SK-MEL-5 (cell line): ENCODE measurements at regions not wholly inside any gene's neighbourhood (a gene's known extent, or its start where the extent isn't known, plus 50 kb on each side); places are given as distances from the start of the nearest gene placed in this dataset.

ENCODE experiments used
- DNase-seq: peaks from one replicate; pipeline ENCODE4 v3.0.0-alpha.2; 2016; ENCODE audit warnings: low read depth, low spot score
- in situ Hi-C: cut with HindIII; loops from 2 replicates; pipeline ENCODE4 v1.10.0; 2016; ENCODE audit warnings: low sequenced_read_pairs, high pct_unique_total_duplicates, low pct_unique_long_range_greater_than_20kb

DNA sequence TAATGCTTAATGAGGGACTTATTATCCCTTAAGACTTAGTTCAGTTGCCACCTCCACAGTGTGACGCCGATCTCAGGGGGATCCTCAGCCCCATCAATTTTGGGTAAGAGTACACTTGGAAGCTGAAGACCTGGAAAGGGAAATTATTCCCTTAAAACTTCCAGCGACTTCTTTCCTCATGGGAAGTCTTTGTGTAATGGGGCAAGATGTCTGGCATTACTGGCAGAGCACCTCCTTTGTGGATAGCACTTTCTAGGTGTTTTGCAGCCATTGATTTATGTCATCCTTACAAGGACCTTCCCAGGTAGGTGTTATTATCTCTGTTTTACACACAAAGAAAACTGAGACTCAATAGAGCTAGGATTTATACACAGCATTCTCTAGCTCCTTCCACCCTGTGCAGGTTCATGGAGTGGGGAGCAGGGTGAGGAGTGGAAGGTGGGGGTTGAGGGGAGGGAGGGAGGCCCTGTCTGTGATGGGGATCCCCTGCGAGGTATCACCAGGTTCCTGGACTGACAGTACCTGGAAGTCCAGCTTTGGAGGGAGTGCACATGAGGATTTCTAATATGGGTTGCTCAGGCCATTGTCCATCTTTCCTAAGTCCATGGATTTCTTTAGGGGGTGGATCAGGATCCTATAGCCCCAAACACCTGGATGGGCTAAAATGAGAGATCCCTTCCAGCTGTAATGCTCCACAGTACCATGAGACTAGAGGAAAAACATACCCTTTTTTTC, 79.4 kb downstream of the MYCN start:
- no peak for DNase-seq
- in situ Hi-C loops = no loop called here

DNA sequence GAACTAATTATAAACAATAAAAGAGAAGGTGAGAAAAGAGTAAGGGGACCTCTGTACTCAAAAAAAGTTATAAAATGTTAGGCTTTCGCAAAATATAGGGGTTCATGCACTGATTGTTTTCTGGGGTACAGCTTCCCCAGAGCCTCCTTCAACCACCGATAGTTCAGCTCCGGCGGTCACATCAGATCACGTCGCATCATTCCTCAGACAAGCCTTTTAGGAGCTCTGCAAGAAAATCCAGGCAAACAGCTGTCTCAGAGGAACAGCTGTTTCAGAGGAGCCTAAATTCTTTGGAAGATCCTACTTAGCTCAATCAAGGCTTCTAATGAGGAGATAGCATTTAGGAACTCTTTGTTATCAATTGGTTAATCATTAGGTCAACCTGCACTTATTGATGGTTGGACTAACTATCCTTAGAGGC, 78.7 kb downstream of the MYCN start:
- DNase-seq = no peak
- in situ Hi-C loops = no loop called here

DNA sequence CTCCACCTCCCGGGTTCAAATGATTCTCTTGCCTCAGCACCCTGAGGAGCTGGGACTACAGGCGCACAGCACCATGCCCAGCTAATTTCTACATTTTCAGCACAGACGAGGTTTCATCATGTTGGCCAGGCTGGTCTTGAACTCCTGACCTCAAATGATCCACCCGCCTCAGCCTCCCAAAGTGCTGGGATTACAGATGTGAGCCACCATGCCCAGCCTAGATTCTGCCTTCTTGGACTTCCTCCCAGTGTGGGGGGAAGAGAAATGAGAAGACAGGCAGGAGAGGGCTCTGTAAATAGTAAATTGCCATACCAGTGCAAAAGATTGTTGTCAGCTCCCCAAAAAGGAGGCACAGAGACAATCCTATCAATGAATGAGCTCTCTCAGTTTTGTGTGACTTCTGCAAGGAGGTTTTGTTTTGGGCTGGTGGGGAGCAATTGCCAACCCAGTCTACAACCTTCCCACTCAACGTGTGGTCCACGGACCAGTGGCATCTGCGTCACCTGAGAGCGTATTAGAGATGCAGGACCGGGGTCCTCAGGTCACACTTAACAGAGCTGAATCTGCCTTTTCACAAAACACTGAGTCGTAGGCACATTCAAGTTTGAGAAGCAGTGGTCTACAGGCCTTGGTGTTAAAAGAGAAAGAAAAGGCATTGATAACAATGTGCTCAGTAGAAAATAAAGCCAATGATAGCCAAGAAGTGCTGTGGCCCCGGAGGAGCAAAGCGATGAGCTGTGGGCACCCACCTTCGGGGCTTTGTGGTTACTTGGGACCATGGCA, 78.1 kb downstream of the MYCN start:
- in situ Hi-C loops = no loop called here

DNA sequence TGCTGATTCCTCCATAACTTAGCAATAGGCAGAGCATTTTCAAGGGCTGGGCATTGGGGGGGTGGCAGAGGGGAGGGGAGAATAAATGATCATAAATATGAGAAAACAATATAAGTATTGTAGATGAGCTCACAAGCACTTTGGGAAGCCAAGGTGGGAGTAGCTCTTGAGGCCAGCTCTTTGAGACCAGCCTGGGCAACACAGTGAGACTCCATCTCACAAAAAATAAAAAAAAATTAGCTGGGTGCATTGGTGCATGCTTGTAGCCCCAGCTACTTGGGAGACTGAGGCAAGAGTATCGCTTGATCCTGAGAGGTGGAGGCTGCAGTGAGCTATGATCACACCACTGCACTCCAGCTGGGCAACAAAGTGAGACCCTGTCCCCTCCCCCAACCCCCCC, 75.9 kb downstream of the MYCN start:
- in situ Hi-C loops = no loop called here
- DNase-seq = no peak

More for the DNA sequence above, 78.1 kb downstream of the MYCN start:
- no peak for DNase-seq

DNA sequence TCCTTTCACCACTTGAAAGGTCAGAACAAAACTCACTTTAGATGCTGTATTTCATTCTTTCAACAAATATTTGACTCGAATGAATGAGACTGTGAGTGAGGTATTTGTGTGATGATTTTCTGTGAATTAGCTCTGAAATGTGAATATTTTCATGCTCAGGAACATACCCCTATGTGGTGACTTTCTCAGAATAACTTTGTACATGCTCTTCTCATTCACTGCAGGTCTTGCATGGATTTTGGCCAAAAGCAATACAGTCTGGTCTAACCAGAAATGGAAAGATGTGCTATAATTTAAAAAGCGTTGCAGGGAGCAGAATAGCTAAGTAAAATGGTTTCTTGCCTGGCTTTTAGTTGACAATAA, 75.5 kb downstream of the MYCN start:
- in situ Hi-C loops = no loop called here
- no peak for DNase-seq

DNA sequence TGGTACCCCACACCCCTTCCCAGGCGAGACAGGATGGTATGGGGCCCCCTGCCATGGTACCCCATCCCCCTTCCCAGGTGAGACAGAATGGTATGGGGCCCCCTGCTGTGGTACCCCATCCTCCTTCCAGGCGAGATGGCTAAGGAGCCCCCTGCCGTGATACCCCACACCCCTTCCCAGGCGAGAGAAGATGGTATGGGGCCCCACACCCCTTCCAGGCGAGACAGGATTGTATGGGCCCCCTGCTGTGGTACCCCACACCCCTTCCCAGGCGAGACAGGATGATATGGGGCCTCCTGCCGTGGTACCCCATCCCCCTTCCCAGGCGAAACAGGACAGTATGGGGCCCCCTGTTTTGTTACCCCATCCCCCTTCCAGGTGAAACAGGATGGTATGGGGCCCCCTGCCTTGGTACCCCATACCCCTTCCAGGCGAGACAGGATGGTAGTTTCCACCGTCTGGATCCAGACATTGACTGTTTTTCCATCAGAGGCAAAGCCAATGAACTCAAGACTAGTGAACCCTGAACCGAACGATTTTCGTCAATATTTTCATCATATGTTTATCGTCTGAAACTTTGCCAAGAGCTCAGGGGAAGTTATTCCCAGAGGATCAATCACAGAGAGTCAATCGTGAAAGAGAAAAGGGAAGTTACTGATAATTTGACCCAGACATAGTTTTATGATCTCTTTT, 75.0 kb downstream of the MYCN start:
- in situ Hi-C loops = no loop called here
- DNase-seq = no peak

DNA sequence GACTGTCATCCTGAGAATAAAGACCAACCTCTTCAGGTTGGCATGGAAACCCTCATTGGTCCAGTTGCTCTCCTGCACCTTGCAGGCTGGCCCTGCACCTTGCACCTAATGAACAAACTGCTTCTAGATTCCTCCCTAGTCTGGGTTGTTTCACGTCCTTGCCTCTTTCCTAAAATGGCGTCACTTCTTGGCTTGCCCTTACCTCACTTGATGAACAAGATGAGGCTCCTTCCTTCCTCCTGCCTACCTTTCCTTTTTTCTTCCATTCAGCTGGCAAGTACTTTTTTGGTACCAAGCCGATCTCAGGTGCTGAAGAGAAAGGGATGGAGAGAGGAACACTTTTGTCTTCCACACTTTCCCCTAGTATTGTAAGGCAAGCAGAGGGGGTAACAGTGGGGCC, 74.5 kb downstream of the MYCN start:
- in situ Hi-C loops = no loop called here
- no peak for DNase-seq

DNA sequence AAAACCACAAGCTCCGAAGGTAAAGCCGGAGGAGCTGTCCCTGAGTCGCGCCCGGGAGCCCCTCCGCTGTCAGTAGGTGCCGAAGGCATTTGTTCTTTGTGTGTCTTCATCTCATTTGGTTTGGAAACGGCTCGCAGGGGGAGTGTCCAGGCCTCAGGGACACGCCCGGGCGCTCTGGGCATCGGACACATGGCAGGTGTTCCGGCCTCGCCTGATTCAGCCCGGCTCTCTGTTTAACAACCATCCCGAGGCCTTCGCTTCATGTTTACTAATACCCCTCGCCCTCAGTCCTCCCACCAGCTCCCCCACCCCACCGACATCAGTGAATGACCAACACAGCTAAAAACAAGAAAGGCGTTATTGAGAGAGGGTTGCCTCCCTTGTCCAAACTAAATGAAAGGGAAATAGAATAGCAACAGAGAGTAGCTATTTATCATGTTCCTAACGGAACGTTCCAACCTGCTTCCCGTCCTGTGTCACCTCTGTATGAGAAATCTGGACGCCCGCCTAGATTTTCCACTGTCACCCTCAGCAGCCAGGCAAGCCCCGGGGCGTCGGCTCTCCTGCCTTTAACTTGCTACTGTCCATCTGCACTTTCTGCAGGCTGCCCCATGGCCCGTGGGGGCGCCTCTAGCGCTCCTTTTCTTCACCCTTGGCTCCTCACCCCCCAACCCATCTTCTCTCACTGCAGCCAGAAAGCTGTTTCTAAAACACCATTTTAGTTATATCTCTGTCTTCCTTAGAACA, 73.9 kb downstream of the MYCN start:
- in situ Hi-C loops = no loop called here
- no peak for DNase-seq

DNA sequence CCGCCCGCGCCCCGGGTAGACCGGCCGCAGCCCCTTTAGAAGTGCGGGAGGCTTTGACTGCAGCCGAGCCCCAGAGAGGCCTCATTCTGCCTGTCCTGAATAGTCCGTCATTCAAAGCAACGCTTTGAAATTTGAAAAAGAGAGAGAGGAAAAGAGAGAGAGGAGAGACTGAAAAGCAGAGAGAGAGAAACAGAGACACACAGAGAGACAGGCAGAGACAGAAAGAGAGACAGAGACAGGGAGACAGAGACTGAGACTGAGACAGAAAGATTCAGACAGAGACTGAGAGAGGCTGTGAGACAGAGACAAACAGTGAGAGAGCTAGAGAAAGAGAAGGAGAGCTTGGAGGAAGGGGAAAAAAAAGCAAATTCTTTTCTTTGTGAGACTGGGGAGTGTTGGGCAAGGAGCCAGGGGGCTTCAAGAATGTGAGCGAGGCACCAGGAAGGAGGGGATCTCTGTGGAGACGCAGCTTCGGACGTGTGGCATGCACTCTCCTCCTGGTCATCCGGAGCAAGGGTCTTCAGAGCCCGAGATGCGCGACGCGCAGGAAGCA, 73.1 kb downstream of the MYCN start:
- DNase-seq = no peak
- in situ Hi-C loops = no loop called here

DNA sequence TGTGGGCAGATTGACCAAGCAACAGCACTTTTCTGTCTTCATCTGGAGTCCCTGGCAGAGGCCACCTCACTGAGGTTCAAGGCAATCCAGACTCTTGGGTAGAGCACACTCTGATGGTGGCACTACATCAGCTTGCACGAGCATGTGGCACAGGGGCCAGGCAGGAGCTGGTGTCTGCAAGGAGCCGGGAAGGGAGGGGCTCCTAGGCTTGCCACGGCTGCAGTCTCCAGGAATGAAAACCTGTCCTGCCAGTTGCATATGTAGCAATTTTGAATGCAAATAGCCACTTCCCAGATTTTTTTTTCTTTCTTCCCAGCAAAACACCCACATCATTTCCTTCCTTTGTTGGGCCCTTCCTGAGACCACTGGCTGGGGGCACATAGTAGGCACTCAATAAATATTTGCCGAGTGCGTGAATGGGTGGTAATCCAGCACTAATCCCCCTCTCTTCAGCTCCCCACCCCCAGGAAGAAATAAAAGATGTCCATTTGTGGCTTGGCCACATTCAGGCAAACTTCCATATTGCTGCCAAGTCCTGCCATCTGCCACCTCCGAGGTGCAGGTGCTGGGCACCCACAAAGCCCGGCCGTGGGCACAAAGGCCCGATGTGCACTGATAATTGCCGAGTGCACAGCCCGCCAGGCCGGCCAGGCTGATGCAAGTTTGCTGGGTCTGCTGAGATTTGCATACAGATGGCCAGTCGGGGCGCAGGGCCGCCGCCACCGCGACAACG, 72.4 kb downstream of the MYCN start:
- in situ Hi-C loops = no loop called here
- DNase-seq = no peak

DNA sequence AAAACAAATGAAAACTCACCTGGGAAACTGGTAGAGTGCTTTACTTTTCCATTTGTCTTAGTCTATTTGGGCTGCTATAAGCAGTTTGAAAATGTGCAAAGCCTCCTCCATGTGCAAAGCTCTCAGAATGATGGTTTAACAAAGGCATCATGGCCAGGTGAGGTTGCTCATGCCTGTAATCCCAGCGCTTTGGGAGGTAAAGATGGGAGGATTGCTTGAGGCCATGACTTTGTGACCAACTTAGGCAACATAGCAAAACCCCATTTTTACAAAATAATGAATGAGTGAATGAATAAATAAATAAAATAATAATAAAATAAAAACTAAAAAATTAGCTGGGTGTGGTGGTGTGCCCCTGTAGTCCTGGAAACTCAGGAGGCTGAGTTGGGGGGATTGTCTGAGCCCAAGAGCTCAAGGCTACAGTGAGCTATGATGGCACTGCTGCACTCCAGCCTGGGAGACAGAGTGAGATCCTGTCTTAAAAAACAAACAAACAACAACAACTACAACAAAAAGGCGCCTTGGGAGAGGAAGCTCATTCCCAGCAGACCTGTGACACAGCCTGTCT, 71.8 kb downstream of the MYCN start:
- in situ Hi-C loops = no loop called here
- DNase-seq = no peak

DNA sequence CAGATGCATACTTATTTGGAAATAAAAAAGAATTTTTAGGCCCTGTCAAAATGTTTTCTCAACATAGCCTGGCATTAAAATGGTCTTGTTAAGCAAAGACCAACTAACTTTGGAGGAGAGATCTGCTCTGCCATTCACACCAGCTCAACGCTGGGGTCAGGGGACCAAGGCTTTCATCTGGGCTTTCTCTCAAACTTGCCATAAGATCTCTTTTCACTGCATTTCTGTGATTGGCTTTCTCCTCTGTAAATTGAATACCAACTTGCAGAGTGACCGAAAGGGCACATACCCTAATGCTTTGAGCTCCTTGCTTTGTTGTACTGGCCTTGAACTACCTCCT, 71.2 kb downstream of the MYCN start:
- in situ Hi-C loops = no loop called here
- no peak for DNase-seq

DNA sequence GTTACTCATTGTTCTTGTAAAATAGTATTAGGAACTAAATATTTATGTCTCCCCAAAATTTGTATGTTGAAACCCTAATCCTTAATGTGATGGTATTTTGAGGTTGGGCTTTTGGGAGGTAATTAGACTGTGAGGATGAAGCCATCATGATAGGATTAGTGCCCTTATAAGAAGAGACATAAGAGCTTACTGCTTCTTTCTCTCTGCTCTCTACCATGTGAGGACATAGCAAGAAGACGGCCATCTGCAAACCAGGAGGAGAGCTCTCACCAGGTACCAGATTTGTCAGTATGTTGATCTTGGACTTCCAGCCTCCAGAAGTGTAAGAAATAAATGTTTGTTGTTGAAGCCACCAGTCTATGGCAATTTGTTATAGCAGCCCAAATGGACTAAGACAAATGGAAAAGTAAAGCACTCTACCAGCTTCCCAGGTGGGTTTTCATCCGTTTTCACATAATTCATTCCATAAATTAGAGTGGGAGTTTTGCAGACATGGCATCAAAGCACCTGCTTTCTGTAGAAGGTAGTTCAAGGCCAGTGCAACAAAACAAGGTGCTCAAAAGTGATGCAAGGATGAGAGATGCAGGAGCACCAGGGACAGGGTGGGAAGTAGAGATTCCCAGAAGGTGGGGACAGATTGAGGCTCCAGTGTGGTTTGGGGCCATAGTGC, 70.7 kb downstream of the MYCN start:
- in situ Hi-C loops = no loop called here
- DNase-seq = no peak

DNA sequence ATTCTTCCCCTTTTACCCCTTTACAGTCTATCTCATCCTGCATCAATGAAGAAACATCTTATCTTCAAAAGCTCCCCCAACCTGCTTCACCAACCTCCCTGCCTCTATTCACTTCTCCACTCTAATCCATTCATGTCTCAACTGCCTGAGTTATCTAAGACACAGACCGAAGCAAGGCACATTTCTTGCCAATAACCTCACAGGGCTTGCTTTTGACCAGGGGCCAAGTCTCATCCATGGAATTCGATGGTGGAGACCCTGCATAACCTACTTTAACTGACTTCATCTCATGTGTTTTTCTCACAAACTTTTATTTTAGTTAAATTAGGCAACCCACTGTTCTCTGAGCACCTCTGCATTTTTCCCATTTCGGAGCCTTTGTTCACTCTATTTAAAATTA, 69.7 kb downstream of the MYCN start:
- DNase-seq = no peak
- in situ Hi-C loops = no loop called here

DNA sequence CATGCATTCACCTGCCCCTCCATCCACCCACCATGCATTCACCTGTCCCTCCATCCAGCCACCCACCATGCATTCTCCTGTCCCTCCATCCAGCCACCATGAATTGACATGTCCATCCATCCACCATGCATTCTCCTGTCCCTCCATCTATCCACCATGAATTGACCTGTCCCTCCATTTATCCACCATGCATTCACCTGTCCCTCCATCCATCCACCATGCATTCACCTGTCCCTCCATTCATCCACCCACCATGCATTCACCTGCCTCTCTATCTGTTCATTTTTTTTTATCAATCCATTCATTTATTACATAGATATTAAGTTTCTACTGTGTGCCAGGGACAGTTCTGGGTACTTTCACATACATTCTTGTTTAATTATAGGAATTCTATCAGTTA, 69.2 kb downstream of the MYCN start:
- in situ Hi-C loops = no loop called here
- DNase-seq = no peak

DNA sequence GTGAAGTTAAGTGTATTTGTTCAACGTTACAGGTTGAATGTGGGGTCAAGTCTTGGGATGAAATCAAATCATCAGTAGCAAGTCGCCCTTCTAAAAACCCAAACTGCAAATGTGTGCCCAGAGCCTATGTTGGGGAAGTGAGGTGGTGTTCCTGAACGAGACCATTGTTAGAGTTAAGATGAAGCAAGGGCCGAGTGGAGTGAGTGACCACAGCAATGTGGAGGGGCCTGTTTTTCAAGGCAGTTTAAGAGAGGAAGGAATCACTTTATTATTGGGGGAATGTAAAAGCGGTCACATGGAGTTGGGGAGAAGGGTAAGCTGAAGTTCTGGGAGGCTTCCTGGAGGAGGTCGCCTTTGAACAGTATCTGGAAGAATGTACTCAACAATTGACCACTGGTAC, 68.5 kb downstream of the MYCN start:
- no peak for DNase-seq
- in situ Hi-C loops = no loop called here
